NOMO-1 treated with DMSO at 0.1 percent for 48 hours (cell line): ENCODE measurements at regions not wholly inside any gene's neighbourhood (a gene's known extent, or its start where the extent isn't known, plus 50 kb on each side); places are given as distances from the start of the nearest gene placed in this dataset.

Experiments used
- DNase-seq: peaks from one replicate; lab custom pipeline; 2025; ENCODE audit not compliant: unreplicated experiment; lab: John Stamatoyannopoulos, UW

DNA sequence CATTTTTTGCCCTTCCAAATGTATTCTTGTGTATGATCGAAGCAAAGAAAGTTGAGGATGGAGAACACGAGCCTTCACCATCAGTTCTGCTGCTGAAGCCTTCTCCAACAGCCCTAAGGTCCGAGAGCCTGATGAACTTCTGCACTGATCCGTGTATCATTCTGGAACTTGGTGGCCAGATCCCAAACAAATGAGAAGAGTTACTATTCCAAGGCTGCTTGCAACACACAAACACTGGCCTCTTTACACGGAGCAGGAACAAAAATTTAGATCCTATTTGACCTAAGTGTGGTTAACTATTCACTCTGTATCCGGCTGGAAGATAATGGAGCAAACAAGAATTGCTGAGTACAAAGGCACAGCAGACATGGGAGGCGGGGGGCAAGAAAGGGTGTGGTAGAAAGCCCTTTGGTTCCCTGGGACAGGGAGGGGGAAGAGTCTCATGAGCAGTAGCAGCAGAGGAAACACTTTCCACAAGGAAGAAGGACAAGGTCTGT lies 282.9 kb downstream of the SOX9 start:
- DNase-seq = no peak

DNA sequence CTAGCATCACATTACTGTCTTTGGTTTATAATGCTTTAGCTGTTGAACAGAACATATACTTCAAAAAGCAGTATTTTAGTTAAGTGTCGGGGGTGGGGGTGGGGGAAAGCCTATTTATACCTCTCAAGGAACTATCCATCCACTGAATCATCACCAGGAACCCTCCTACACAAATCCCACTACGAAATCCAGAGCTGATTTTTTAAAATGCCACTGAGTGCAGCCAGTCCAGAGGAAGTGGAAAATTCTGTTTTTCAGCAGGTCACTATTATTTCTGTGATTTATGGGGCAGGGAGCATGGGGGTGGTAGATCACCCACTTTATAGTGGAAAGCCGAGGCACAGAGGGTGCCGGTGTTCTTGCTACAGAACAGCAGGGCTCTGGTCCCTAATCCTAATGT lies 284.1 kb downstream of the SOX9 start:
- no peak for DNase-seq

DNA sequence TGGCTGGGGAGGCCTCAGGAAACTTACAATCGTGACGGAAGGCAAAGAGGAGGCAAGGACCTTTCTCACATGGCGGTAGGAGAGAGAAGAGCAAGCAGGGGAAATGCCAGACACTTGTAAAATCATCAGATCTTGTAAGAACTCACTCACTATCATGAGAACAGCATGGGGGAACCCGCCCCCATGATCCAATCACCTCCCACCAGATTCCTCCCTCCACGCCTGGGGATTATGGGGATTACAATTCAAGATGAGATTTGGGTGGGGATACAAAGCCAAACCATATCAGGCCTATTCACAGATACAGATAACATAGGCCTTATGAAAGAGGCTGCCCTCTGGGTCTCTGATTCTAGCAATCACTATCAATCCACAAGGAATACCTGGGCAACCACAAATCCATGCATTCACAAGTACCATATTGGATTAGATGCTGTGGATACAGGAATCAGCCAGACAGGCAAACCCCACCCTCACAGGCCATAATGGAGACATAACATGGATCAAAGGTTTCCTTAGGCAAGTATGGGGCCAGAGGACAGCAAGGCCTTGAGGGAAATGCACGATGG lies 284.9 kb downstream of the SOX9 start:
- no peak for DNase-seq

DNA sequence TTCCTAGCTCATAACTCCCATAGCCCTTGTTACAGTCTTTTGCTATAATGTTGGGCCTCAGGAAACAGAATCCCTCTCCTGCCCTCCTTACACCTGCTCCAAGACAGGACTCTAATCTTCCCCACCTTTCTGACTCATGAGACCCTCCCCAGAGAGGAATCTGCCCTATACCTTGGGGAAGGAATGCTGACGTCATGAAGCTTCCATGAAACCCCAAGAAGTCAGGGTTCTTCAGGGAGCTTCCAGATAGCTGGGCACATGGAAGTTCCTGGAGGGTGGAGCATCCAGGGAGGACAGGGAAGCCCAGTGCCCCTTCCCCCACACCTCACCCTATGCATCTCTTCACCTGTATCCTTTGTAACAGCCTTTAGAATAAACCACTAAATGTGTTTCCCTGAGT lies 285.7 kb downstream of the SOX9 start:
- no peak for DNase-seq

DNA sequence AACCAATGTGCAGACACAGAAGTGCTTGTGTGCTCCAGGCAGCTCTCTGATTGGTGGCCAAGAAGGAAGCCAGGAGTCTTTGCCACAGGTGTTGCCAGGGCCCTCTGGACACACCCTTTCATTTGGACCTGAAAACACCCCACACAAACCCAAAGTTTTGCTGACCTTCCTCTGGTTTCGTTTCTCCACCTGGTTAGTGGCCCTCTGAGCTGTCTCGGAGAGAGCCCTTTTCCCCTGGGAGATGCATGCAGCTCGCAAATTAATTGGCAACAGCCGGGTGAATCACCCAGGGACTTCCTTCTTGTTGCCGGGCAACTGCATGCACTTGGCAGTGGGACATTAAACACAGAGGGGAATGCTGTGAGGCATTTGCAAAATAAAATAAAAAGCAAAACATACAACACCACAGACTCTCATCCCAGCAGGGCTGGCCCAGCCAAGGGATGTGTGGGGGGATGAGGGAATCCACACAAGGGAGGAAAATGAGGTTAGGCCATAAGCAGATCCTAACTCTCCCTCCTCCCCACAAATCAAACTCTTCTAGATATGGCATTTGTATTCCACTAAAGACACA lies 286.6 kb downstream of the SOX9 start:
- DNase-seq = peak; percentile 28

DNA sequence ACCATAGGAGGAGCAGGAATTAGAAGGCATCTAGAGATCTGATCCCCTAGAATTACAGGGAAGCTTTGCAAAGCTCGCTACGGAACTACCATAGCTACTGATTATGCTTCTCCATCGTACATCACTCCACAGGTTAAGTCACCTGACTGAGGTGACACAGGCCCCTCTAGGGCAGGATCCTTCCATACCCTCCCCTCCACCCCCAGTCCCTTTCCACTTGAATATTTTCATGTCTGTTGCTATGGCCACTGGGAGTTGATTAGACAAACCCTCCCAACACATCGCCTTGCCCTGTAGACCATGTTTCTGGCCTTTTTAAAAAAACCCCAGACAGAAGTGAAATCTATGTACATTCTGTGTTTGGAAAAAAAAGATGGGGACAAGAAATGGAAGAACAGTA lies 287.1 kb downstream of the SOX9 start:
- DNase-seq = no peak

DNA sequence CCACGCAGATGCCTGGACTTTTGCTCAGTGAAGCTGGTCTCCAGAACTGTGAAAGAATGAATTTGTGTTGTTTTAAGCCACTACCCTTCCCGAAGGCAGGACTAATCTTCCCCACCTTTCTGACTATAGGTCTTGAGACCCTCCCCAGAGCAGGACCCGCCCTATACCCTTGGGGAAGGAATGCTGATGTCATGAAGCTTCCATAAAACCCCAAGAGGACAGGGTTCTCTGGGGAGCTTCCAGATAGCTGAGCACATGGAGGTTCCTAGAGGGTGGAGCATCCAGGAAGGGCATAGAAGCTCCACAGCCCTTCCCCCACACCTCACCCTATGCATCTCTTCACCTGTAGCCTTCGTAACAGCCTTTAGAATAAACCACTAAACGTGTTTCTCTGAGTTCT lies 287.8 kb downstream of the SOX9 start:
- DNase-seq = no peak

DNA sequence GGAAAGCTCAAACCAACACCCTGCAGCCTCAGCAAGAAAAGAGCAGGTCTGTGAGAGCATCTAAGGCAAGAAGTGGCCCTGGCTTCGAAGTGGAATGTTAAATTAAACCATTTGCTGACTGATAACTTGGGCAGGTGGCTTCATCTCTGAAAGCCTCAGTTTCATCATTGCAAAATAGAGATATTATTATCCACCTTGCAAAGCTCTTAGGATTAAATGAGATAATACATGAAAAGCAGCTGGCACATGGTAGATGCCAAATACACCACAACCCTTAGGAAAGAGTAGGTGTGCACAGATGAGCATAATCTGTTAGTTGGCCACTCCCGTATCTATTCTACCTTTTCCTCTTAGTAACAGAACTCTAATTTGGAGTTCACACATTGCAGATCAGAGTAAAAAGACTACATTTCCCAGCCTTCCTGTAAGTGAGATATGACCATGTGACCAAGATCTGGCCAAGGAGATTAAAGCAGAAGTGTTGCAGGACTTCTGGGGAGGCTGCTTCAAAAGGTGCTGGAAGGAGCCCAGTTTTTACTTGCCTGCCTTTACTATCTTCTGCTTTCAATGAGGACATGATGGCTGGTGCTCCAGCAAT lies 288.7 kb downstream of the SOX9 start:
- peak; percentile 32 for DNase-seq

DNA sequence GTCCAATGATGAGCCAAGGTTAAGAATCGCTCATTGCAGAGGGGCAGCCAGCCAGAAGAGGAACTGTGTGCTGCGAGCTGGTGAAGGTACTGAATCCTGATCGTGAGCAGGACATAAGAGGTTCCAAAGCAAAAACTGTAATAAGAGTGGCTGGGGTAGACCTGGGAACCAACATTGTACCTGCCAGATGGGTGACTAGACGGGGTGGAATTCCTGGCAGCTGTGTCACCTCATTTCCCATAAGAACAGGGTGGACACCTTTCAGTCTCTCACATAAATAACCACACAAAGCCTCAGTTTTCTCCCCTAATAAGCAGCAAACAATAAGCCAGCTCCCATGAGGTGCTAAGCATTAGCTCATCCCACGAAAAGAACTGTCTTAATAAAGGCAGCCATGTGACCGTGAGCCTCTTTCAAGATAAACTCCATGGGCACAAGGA lies 290.3 kb downstream of the SOX9 start:
- DNase-seq = no peak

DNA sequence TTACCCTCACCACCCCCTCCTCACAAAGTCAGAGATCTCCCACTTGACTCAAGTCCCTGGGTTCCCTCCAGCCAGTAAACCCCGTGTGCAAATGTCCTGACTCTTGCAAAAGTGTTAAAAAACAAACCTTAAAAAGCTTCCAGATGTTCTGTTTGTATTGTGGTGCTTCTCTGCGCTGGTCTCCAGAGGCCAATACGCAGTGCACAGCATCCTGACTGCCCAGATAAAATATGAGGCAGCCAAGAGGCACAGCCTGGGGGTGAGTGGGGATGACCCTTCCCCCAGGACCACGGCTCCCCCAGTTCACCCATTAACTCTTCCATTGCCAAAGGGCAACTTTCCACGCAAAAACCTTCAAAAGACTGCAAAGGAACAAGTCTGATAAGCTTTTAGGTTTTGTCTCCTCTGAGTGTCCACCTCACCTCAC lies 291.8 kb downstream of the SOX9 start:
- no peak for DNase-seq

DNA sequence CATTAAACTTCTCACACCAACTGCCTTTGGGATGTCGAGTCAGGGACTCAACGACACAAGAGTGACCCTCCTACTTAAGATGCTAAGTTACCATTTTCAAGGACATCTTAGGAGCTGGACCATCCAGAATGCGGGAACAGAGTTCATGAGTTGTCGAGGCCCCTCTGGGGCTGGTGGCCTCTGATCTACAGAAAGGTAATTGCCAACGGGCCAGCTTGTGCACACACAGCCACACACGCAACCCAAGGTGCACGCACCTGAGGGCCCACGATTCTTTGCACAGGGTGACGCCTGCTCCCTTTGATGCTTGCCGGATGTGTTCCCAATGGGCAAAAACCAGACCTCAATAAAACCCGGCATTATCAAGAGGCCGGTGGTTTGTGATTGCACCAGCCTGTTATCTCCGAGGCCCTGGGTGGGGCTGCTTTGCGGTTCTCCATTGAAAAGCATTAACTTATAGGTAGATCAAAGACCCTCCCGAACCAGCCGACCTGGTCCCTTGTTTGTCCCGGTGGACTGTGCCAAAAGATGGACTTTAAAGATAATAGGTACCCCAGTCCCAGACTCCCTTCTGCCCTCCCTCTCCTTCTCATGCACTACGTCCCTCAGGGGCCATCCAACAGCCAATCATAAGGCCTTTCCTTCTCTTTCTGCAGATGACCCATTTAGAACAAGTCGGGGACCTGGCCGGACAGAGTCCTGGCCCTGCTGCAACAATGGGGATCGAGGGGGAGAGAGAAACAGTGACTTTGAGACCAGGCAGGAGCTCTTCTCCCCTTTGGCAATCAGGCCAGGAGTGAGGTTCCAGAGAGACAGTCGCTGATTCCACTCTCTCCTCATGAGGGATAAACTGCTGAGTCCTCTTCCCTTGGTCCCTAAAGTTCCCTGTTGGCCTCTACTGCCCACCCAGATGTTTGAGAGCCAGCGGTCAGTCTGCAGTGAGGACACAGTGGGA lies 292.5 kb downstream of the SOX9 start:
- DNase-seq = no peak

DNA sequence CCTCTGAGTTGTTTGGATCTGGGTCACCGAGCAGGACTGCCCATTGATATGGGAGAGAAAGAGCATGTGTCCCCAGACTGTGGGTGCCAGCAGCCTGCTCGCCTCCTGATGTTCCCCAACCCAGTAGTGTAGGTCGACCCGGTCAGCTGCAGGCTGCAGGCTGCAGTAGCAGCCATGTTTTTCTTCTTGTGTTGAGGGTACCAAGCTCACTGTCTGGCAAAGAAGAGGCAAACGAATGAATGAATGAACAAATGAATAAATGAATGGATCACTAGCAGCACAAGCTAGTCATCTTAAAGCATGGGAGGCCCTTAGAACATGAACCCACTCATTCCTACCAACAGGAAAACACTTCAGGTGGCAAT lies 293.2 kb downstream of the SOX9 start:
- DNase-seq = no peak

DNA sequence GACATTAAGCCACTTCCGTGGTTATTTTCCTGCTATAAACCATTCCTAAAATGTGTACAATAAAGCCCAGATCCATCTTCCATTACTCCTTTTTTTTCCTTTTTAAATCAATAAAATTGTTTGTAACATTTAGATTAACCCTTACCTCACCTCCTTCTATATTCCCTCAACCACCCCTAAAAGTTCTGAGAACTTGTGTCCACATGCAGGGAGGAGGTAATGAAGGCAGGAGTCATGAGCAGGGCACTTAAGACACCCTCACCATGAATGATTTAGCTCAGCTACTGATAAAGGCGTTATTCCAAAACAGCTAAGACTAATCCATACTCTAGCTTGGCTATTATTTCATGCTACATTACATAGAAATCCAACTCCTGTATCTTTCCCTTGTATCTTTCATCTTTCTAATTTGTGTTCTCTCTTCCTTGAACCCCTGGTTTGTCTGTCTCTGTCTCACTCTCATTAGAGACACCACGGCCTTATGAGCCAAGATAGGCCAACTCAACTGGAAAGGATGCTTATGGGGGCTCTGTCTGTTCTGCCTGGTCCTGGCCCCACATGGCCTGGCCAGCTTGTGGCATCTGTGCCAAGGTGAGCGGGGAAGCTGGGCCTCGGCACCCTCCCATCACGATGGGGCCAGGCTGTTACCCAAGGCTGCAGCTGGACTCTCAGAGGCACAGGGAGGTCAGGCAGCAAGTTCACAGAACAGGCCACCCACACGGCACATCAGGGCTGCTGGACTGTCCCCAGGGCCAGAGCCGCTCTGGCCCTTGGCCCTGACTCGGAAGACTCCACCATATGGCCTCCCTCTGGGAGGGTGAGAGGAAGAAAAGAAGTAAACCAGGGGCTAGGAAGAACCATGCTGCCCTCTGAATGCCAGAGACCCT lies 294.4 kb downstream of the SOX9 start:
- DNase-seq = no peak

DNA sequence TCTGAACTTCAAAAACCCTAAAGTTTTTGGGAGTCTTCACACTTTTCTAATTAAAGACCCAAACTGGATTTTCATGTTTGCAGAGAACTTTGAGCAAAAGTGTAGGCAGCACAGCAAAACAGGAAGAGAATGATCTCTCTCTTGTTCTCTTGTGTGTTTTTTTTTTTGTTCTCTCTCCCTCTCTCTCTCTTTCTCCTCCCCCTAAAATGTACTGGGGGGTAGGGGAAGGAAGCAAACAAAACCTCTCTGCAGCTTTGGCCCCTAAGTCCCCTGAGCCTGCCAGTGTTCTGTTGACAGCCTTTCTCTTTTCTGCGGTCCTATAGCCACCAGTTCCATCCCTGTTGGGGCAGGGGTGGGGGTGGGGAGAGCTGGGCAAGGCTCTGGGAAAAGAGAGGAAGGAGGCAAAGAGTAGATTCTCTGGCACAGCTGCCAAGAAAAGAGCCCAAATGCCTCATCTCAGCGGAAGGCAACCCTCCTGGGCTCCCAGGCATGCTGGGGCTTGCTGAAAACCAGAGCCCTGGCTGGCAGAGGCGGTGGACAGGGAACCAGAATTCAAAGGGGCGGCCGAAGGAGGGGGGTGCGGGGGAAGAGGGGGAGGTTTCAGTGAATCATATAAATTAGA lies 295.3 kb downstream of the SOX9 start:
- DNase-seq = no peak

DNA sequence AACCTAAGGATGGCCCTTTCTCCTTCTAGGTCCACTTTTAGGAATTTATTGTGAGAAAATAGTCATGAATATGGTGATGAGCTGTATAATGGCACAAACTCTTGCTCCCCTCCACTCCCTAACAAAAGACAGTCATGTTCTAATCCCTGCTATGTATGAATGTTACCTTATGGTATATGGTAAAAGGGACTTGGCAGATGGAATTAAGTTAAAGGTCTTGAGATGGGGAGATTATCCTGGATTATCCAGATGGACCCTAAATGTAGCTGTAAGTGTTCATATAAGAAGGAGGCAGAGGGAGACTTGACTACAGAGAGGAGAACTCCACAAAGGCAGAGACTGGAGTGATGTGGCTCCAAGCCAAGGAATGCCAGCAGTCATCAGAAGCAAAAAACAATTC lies 296.1 kb downstream of the SOX9 start:
- no peak for DNase-seq

DNA sequence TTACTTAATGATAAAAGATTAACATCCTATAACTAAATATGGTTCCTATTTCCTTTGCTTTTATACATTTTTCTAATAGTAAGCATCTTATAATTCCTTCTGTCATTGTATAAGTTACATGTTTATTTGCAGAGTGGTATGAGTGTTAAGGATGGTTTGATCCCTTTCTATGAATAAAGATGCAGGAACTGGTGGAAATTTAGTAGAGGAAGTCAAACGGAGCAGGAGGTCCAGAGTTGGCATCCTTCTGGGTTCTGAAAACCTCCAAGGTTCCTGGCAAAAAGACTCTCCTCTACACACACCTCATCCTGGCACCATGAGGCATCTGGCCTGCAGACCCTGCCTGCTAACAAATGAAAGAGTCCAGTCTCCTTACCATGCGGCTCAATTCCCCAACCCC lies 296.8 kb downstream of the SOX9 start:
- DNase-seq = no peak

DNA sequence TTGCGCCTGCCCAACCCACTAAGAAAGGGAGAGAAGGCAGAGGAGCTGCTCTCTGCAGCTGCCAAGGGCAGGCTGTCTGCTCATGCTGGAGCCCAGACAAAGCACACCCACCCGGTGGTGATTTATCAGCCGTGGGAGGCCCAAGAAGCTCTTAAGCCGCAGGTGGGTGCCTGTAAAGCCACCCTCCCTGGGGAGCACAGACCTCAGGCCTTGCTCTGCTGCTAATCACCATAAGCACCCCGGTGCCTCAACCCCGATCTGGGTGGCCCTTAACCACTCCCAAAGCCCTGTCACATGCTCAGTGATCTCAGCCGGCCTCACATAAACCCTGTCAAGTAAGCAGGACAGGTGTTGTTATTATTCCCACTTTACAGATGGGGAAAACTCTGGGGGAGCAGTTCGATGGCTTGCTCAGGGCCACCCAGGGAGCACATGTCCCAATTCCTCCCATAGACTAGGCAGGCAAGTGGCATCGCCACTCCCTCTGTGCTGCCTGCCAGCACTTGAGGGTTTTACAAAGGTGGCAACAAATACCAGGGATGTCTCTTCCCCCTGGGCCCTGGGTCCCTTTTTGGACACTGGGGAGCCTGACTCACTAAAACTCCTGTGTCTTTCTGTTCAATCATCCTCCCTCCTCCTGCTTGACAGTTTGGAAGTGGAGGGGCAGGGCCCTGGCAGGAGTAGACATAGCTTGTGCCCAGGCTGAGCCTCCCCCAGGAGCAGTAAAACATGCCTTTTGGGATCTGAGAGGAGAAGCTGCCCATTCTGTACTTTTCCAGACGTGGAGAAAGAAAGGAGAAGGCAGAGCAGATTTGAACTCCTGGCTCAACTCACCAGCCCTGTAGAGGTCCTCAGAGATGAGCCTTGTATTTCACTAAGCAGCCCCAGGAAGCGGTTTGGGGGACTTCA lies 299.3 kb downstream of the SOX9 start:
- no peak for DNase-seq

DNA sequence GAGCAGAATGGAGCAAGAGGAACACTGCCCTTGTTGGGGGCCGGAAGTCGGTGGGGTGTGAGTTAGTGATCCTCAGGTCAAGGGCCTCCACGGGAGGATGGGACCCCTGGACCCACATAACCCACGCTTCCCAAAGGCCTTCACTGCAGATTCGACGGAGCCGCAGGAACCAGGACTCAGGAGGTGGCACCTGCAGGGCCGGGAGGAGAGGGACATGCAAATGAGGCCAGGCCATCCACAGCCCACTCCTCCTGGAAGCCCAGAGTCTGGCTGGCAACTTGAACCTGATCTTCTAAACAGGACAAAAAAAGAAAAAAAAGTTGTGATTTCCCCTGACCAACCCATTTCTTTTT lies 299.9 kb downstream of the SOX9 start:
- DNase-seq = no peak
